ENCODE measurements at regions not wholly inside any gene's neighbourhood (a gene's known extent, or its start where the extent isn't known, plus 50 kb on each side); places are given as distances from the start of the nearest gene placed in this dataset.

DNA sequence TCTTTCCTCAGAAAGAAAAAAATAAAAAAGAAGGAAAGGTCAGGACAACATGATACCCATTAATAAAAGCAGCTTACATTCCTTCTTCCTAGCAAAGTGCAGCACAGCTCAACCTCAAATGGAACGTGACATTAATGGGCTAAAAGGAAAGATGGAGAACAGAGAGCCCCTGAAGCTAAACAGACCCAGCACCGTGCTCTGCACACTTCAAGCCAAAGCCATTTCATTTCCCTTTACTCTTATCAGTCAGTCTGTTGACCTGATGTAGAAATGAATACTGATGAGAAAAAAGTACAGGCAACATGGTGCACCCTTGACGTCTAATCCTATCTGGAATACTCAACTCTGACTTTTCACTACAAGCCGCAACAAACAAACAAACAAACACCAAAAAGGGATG, 57.7 kb upstream of the EDNRA start:
- Histone ChIP-seq H3K36me3 (ENCODE audit: control insufficient read depth, low read length) (no peaks in the 10 kb centered on the region), H3K9me2 (replicated peaks; ENCODE audit: control insufficient read depth, low read length) (no peaks in the 10 kb centered on the region), H3K4me2 (ENCODE audit: low read length) (no peak overlapping the region), H4K20me1 (ENCODE audit: control insufficient read depth, insufficient read depth, low read depth, low read length) (no peaks in the 10 kb centered on the region), H3K9me3 (ENCODE audit: control insufficient read depth, insufficient read depth, low read length) (no peaks in the 10 kb centered on the region), H3K4me1 (ENCODE audit: control insufficient read depth, low read length) (no peaks in the 10 kb centered on the region), H3F3A (ENCODE audit: control insufficient read depth, insufficient read depth) (no peaks in the 10 kb centered on the region), H3K27me3 (ENCODE audit: control insufficient read depth, low read length) (no peaks in the 10 kb centered on the region), H3K27ac (ENCODE audit: low read depth, low read length) (no peak overlapping the region), H3K4me3 (ENCODE audit: low read length) (no peak overlapping the region), H3K79me2 (ENCODE audit: control insufficient read depth, low read length) (no peaks in the 10 kb centered on the region)
- no peak for TF ChIP-seq EZH2phosphoT487 (IDR thresholded peaks at IDR 0.05; ENCODE audit: borderline replicate concordance, low read length)
- TF ChIP-seq, protein P1, sequence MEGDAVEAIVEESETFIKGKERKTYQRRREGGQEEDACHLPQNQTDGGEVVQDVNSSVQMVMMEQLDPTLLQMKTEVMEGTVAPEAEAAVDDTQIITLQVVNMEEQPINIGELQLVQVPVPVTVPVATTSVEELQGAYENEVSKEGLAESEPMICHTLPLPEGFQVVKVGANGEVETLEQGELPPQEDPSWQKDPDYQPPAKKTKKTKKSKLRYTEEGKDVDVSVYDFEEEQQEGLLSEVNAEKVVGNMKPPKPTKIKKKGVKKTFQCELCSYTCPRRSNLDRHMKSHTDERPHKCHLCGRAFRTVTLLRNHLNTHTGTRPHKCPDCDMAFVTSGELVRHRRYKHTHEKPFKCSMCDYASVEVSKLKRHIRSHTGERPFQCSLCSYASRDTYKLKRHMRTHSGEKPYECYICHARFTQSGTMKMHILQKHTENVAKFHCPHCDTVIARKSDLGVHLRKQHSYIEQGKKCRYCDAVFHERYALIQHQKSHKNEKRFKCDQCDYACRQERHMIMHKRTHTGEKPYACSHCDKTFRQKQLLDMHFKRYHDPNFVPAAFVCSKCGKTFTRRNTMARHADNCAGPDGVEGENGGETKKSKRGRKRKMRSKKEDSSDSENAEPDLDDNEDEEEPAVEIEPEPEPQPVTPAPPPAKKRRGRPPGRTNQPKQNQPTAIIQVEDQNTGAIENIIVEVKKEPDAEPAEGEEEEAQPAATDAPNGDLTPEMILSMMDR (IDR thresholded peaks at IDR 0.05; ENCODE audit: low read depth, low read length, poor library complexity, severe bottlenecking) = no peak

DNA sequence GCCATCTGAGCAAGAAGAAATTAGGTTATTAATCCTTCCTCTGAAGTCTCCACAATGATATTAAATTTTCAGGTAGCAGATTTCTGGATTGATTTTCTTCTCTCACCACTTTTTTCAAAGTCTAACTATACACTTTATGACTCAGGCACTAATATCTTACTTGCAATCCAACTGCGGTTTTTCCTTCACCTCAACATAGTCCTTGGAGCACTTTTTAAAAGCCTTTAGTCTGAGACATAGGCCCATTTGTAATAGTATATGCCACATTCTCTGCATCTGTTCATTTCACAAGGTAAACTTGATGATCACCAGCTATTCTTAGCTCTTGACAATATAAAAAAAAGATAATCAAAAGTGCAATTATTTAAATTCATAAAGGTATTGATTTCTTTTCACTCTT, 55.9 kb upstream of the EDNRA start:
- Histone ChIP-seq H3K4me1 (ENCODE audit: control insufficient read depth, low read length) (no peaks in the 10 kb centered on the region), H3K9me2 (replicated peaks; ENCODE audit: control insufficient read depth, low read length) (no peaks in the 10 kb centered on the region), H3K27me3 (ENCODE audit: control insufficient read depth, low read length) (no peaks in the 10 kb centered on the region), H3K79me2 (ENCODE audit: control insufficient read depth, low read length) (no peaks in the 10 kb centered on the region), H3F3A (ENCODE audit: control insufficient read depth, insufficient read depth) (no peaks in the 10 kb centered on the region), H3K36me3 (ENCODE audit: control insufficient read depth, low read length) (no peaks in the 10 kb centered on the region), H3K4me2 (ENCODE audit: low read length) (no peak overlapping the region), H3K27ac (ENCODE audit: low read depth, low read length) (no peak overlapping the region), H4K20me1 (ENCODE audit: control insufficient read depth, insufficient read depth, low read depth, low read length) (no peaks in the 10 kb centered on the region), H3K9me3 (ENCODE audit: control insufficient read depth, insufficient read depth, low read length) (no peaks in the 10 kb centered on the region), H3K4me3 (ENCODE audit: low read length) (no peak overlapping the region)
- no peak for TF ChIP-seq EZH2phosphoT487 (IDR thresholded peaks at IDR 0.05; ENCODE audit: borderline replicate concordance, low read length)
- TF ChIP-seq, protein P1 (IDR thresholded peaks at IDR 0.05; ENCODE audit: low read depth, low read length, poor library complexity, severe bottlenecking) = no peak

DNA sequence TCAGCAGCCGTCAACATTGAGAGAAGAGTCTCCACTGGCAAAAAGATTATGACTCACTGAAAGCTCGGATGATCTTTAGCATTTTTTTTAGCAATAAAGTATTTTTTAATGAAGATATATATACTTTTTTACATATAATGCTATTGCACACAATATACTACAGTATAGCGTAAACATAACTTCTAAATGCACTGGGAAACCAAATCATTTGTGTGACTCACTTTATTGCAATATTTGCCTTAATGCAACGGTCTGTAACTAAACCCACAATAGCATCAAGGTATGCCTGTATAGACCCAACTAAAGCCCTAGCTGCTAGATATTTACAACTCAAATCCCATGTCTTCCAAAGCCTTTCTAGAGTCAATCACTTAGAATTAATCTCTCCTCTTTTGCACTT, 52.3 kb upstream of the EDNRA start:
- Histone ChIP-seq H3K27ac (ENCODE audit: low read depth, low read length) (no peak overlapping the region), H3K79me2 (ENCODE audit: control insufficient read depth, low read length) (no peaks in the 10 kb centered on the region), H3F3A (ENCODE audit: control insufficient read depth, insufficient read depth) (no peaks in the 10 kb centered on the region), H4K20me1 (ENCODE audit: control insufficient read depth, insufficient read depth, low read depth, low read length) (no peaks in the 10 kb centered on the region), H3K9me3 (ENCODE audit: control insufficient read depth, insufficient read depth, low read length) (no peaks in the 10 kb centered on the region), H3K27me3 (ENCODE audit: control insufficient read depth, low read length) (no peaks in the 10 kb centered on the region), H3K4me2 (ENCODE audit: low read length) (no peak overlapping the region), H3K4me3 (ENCODE audit: low read length) (no peak overlapping the region), H3K36me3 (ENCODE audit: control insufficient read depth, low read length) (no peaks in the 10 kb centered on the region), H3K9me2 (replicated peaks; ENCODE audit: control insufficient read depth, low read length) (no peaks in the 10 kb centered on the region), H3K4me1 (ENCODE audit: control insufficient read depth, low read length) (no peaks in the 10 kb centered on the region)
- TF ChIP-seq, protein P1 (IDR thresholded peaks at IDR 0.05; ENCODE audit: low read depth, low read length, poor library complexity, severe bottlenecking) = no peak
- no peak for TF ChIP-seq EZH2phosphoT487 (IDR thresholded peaks at IDR 0.05; ENCODE audit: borderline replicate concordance, low read length)

DNA sequence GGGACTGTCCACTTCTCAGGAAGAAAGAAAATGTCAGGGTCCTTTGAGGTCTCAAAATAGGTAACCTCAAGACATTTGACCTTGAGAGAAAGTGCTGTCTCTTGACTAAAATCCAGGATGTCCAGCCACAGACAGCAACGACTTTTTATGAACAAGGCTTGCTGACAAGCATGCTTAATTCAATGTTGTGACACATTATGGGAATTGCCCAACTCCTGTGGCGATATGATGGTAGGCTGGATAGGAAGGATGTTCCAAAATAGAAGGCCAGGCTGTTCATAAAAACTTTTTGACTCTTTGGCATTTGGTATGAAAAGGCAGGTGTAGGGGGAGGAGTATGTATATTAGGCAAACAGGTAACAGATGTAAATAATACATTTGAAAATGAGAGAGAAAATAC, 50.8 kb upstream of the EDNRA start:
- H3K4me3 ChIP-seq (ENCODE audit: low read length) = no peak overlapping the region
- H3K27ac ChIP-seq (ENCODE audit: low read depth, low read length) = no peak overlapping the region
- H3K9me2 ChIP-seq (replicated peaks; ENCODE audit: control insufficient read depth, low read length) = no peaks in the 10 kb centered on the region
- no peak for TF ChIP-seq EZH2phosphoT487 (IDR thresholded peaks at IDR 0.05; ENCODE audit: borderline replicate concordance, low read length)
- TF ChIP-seq, protein P1 (IDR thresholded peaks at IDR 0.05; ENCODE audit: low read depth, low read length, poor library complexity, severe bottlenecking) = no peak
- H4K20me1 ChIP-seq (ENCODE audit: control insufficient read depth, insufficient read depth, low read depth, low read length) = no peaks in the 10 kb centered on the region
- no peaks in the 10 kb centered on the region for H3K9me3 ChIP-seq (ENCODE audit: control insufficient read depth, insufficient read depth, low read length)
- H3K27me3 ChIP-seq (ENCODE audit: control insufficient read depth, low read length) = no peaks in the 10 kb centered on the region
- no peaks in the 10 kb centered on the region for H3K79me2 ChIP-seq (ENCODE audit: control insufficient read depth, low read length)
- no peaks in the 10 kb centered on the region for H3F3A ChIP-seq (ENCODE audit: control insufficient read depth, insufficient read depth)
- no peaks in the 10 kb centered on the region for H3K36me3 ChIP-seq (ENCODE audit: control insufficient read depth, low read length)
- H3K4me1 ChIP-seq (ENCODE audit: control insufficient read depth, low read length) = no peaks in the 10 kb centered on the region
- no peak overlapping the region for H3K4me2 ChIP-seq (ENCODE audit: low read length)

All from DOHH2 (cell line).